ENCODE measurements at regions not wholly inside any gene's neighbourhood (a gene's known extent, or its start where the extent isn't known, plus 50 kb on each side); places are given as distances from the start of the nearest gene placed in this dataset.

DNA sequence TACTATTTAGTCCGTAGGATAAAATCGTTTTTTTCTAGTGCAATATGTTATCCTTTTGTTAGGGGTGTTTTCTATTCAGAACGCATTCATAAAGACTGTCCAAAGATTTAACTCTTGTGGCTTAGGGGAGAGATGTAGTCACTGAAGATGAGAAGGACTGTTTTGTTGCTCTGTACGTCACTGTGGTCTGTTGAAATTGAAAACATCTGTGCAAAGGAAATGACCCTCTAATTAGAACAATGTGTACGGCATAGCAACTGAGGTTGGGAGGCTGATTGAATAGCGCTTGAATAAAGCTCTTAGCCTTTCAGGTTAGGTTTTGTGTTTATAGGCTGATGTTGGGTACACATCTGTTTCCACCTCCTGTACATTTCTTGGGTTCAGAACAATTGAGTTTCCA lies 453.4 kb upstream of the AKR1E2 start:
- TF ChIP-seq POLR2AphosphoS5 (IDR thresholded peaks at IDR 0.05; ENCODE audit: low read depth, low read length) (no peak), SIN3A (IDR thresholded peaks at IDR 0.05; ENCODE audit: borderline replicate concordance, insufficient read depth, low read depth, low read length) (no peak), REST (IDR thresholded peaks at IDR 0.05; ENCODE audit: insufficient read depth in 1 of 2, low read depth in 2 of 2, low read length in 1 of 2) (no peak)
- TF ChIP-seq, protein P1, sequence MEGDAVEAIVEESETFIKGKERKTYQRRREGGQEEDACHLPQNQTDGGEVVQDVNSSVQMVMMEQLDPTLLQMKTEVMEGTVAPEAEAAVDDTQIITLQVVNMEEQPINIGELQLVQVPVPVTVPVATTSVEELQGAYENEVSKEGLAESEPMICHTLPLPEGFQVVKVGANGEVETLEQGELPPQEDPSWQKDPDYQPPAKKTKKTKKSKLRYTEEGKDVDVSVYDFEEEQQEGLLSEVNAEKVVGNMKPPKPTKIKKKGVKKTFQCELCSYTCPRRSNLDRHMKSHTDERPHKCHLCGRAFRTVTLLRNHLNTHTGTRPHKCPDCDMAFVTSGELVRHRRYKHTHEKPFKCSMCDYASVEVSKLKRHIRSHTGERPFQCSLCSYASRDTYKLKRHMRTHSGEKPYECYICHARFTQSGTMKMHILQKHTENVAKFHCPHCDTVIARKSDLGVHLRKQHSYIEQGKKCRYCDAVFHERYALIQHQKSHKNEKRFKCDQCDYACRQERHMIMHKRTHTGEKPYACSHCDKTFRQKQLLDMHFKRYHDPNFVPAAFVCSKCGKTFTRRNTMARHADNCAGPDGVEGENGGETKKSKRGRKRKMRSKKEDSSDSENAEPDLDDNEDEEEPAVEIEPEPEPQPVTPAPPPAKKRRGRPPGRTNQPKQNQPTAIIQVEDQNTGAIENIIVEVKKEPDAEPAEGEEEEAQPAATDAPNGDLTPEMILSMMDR (IDR thresholded peaks at IDR 0.05): no peak

Data from Panc1 (cell line).